GM19395 (cell line): ENCODE measurements at regions not wholly inside any gene's neighbourhood (a gene's known extent, or its start where the extent isn't known, plus 50 kb on each side); places are given as distances from the start of the nearest gene placed in this dataset.

Source experiments
- ATAC-seq: cut with Tn5 transposase; IDR thresholded peaks from one replicate; pipeline ENCODE4 v1.9.1; 2021; ENCODE audit warnings: mild to moderate bottlenecking, moderate library complexity; ENCODE audit not compliant: unreplicated experiment

GRCh38 chr14:44788612-44789011, 173.1 kb downstream of the KLHL28 start:
- no peak for ATAC-seq

- no peak for ATAC-seq
Observed at GRCh38 chr14:44785096-44785495, 176.7 kb downstream of the KLHL28 start.

- ATAC-seq, result no peak
Observed at GRCh38 chr14:44783901-44784300, 177.8 kb downstream of the KLHL28 start.

- ATAC-seq, result no peak
Observed at GRCh38 chr14:44782775-44783238, 178.9 kb downstream of the KLHL28 start.

GRCh38 chr14:44780989-44781388, 180.8 kb downstream of the KLHL28 start:
- ATAC-seq, result no peak

GRCh38 chr14:44778604-44779003, 183.1 kb downstream of the KLHL28 start:
- peak; percentile 84 for ATAC-seq

GRCh38 chr14:44777584-44777983, 184.2 kb downstream of the KLHL28 start:
- no peak for ATAC-seq

GRCh38 chr14:44775248-44775647, 186.5 kb downstream of the KLHL28 start:
- ATAC-seq, result no peak

- no peak for ATAC-seq
Observed at GRCh38 chr14:44774396-44774795, 187.4 kb downstream of the KLHL28 start.

GRCh38 chr14:44771496-44771895, 190.3 kb downstream of the KLHL28 start:
- no peak for ATAC-seq

GRCh38 chr14:44770201-44770600, 191.5 kb downstream of the KLHL28 start:
- ATAC-seq, result no peak

- no peak for ATAC-seq
Observed at GRCh38 chr14:44768935-44769334, 192.8 kb downstream of the KLHL28 start.

- ATAC-seq, result no peak
Observed at GRCh38 chr14:44767646-44768173, 194.0 kb downstream of the KLHL28 start.

- no peak for ATAC-seq
Observed at GRCh38 chr14:44766285-44766684, 195.5 kb downstream of the KLHL28 start.

- ATAC-seq, result no peak
Observed at GRCh38 chr14:44763356-44763755, 198.4 kb downstream of the KLHL28 start.

GRCh38 chr14:44759277-44759676, 202.5 kb downstream of the KLHL28 start:
- no peak for ATAC-seq

GRCh38 chr14:44756554-44756953, 205.2 kb downstream of the KLHL28 start:
- ATAC-seq, result no peak

GRCh38 chr14:44745371-44745770, 216.4 kb downstream of the KLHL28 start:
- no peak for ATAC-seq

- no peak for ATAC-seq
Observed at GRCh38 chr14:44742202-44742601, 219.5 kb downstream of the KLHL28 start.

- ATAC-seq, result no peak
Observed at GRCh38 chr14:44741431-44741830, 220.3 kb downstream of the KLHL28 start.

- ATAC-seq, result no peak
Observed at GRCh38 chr14:44736326-44736725, 225.4 kb downstream of the KLHL28 start.

GRCh38 chr14:44732144-44732543, 225.1 kb upstream of the FSCB start:
- ATAC-seq, result no peak

- ATAC-seq, result no peak
Observed at GRCh38 chr14:44730860-44731259, 223.8 kb upstream of the FSCB start.
